ENCODE measurements at regions not wholly inside any gene's neighbourhood (a gene's known extent, or its start where the extent isn't known, plus 50 kb on each side); places are given as distances from the start of the nearest gene placed in this dataset.

- TF ChIP-seq CTCF (IDR thresholded peaks at IDR 0.05) (no peak), POLR2A (IDR thresholded peaks at IDR 0.05) (no peak)
These were observed 182.0 kb upstream of the RGMA start for GRCh38 chr15:93270937-93271467.
